ENCODE measurements at regions not wholly inside any gene's neighbourhood (a gene's known extent, or its start where the extent isn't known, plus 50 kb on each side); places are given as distances from the start of the nearest gene placed in this dataset.
"Not testable (repeated sequence)": the region's sequence is repeated elsewhere in the genome, so short reads cannot be mapped to it uniquely, and the experiment has no call there.

DNA sequence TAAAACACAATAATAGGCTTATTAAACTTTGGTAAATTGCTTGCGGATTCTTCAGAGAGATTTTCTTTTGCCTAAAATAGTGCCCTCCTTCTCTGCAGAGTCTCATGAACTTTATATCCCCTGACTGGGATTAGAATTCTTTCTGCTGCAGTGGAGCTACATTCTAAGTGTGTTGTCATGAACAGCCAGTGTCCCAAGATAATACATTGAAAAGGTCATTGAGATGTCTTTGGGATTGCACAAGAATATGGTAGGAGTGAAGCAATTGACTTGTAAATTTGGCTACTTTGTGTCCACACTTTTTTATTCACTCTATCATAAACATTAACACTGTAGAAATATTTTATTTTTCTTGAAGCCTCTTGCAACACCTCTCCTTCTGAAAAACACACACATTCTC, 604.5 kb downstream of the GABRG2 start:
- H3K4me3 ChIP-seq (ENCODE audit: low read length) = no peak overlapping the region
- TF ChIP-seq, protein P1, sequence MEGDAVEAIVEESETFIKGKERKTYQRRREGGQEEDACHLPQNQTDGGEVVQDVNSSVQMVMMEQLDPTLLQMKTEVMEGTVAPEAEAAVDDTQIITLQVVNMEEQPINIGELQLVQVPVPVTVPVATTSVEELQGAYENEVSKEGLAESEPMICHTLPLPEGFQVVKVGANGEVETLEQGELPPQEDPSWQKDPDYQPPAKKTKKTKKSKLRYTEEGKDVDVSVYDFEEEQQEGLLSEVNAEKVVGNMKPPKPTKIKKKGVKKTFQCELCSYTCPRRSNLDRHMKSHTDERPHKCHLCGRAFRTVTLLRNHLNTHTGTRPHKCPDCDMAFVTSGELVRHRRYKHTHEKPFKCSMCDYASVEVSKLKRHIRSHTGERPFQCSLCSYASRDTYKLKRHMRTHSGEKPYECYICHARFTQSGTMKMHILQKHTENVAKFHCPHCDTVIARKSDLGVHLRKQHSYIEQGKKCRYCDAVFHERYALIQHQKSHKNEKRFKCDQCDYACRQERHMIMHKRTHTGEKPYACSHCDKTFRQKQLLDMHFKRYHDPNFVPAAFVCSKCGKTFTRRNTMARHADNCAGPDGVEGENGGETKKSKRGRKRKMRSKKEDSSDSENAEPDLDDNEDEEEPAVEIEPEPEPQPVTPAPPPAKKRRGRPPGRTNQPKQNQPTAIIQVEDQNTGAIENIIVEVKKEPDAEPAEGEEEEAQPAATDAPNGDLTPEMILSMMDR (conservative IDR thresholded peaks at IDR 0.05; ENCODE audit: low read length) = no peak
- DNase-seq (ENCODE audit: low read depth) = no peak

DNA sequence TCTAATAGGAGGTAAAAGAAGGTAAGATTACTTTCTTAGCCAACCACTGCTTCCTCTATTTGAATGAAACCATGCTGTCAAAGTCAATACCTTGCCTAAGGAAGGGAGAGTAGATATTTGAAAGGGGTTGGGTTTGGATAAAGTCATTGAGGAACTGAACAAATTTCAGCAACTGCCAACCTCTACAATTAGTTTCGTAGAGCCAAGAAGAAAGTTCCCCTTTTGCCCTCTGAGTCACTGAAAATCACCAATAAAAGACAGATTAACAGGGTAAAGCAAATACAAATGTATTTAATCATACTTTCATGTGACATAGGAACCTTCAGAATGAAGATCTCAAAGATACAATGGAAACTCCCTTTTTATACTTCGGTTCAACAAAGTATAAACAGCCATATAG, 615.7 kb downstream of the GABRG2 start:
- no peak for DNase-seq (ENCODE audit: low read depth)
- no peak overlapping the region for H3K4me3 ChIP-seq (ENCODE audit: low read length)
- TF ChIP-seq, protein P1 (conservative IDR thresholded peaks at IDR 0.05; ENCODE audit: low read length) = no peak

DNA sequence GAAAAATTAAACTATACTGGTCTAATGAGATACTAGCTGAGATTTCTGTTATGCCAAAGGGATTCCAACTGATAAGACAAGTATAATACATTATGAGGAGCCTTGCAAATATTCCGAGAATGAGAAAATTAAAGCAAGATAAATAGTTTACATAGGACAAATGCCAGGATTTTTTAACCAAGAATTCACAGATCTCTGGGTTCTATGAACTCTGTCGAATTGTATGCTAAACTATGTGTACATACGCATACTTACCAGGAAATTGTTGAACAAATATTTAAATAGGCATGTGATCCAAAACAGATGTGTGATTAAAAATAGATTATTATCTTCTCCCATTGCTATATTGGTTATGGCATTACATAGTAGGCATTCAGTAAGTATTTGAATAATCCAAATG, 616.6 kb downstream of the GABRG2 start:
- H3K4me3 ChIP-seq (ENCODE audit: low read length) = no peak overlapping the region
- no peak for DNase-seq (ENCODE audit: low read depth)
- TF ChIP-seq, protein P1 (conservative IDR thresholded peaks at IDR 0.05; ENCODE audit: low read length) = no peak

DNA sequence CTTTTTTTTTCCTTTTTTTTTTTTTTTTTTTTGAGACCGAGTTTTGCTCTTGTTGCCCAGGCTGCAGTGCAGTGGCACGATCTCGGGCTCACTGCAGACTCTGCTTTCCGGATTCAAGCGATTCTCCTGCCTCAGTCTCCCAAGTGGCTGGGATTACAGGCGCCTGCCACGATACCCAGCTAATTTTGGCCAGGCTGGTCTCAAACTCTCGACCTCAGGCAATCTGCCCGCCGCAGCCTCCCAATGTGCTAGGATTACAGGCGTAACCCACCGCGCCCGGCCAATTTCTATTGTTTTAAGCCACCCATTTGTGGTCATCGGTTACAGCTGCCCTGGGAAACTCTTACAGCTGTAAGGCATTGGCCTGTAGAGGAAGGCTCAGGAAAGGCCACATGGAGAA, 617.7 kb downstream of the GABRG2 start:
- TF ChIP-seq, protein P1 (conservative IDR thresholded peaks at IDR 0.05; ENCODE audit: low read length) = no peak
- DNase-seq (ENCODE audit: low read depth) = no peak
- H3K4me3 ChIP-seq (ENCODE audit: low read length) = no peak overlapping the region

DNA sequence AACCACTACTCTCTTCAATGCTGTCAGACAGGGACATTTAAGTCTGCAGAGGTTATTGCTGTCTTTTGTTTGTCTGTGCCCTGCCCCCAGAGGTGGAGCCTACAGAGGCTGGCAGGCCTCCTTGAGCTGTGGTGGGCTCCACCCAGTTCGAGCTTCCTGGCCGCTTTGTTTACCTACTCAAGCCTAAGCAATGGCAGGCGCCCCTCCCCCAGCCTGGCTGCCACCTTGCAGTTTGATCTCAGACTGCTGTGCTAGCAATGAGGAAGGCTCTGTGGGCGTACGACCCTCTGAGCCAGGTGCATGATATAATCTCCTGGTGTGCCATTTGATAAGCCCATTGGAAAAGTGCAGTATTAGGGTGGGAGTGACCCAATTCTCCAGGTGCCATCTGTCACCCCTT, 628.7 kb downstream of the GABRG2 start:
- H3K4me3 ChIP-seq (ENCODE audit: low read length); DNase-seq (ENCODE audit: low read depth): not testable (repeated sequence)

DNA sequence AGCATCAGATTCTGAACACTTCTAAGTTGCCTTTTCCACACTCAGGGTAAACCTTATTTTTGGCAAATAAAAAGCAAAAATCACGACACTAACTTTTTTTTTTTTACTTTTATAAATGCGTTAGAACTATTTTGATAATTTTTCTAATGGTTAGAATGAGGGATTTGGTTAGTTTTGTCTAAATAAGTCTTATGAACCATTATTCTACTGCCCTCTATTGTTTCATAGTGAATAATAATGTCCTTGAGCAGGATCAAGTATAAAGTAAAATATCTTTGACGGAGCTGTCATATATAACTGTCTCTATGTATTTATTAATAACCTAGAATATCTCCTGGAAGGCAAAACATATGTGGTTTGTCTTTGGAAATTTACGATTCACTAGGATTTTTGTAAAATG, 631.8 kb downstream of the GABRG2 start:
- TF ChIP-seq, protein P1 (conservative IDR thresholded peaks at IDR 0.05; ENCODE audit: low read length) = no peak
- DNase-seq (ENCODE audit: low read depth) = no peak
- no peak overlapping the region for H3K4me3 ChIP-seq (ENCODE audit: low read length)

DNA sequence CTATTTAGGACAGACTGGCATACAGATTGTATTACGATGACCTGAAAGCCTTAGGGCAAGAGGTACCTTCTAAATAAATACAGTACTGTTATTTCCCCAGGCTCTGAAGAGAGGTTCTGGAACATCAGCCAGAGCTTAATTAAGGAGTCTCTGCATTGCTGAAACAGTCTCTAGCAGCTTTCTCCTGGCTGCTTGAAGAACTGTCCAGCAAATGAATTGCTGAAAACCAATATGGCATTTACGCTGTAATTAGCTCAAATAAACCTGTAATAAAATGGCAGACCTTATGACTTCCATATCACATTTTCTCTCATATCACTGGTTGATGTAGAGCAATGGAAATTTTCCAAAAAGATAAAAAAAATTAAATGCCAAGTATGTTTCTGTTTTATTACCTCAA, 636.3 kb downstream of the GABRG2 start:
- TF ChIP-seq, protein P1 (conservative IDR thresholded peaks at IDR 0.05; ENCODE audit: low read length) = no peak
- no peak for DNase-seq (ENCODE audit: low read depth)

DNA sequence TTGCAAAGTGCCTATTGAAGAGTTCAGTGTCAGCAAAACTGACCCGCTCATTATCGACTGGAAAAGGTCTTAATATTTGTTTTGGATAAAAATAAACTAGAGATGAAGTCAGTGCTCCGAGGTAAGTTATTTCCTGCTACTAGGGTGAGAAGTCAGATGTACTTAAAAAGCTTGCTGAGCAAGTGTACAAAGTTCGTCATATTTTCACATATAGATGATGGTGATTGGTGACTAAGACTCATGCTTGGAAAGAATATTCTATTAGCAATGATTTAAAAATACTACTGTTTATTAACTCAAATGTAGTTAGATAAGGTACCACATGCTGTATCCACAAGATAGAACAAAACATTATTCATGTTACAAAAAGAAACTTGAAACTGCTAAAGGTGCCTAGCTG, 643.7 kb downstream of the GABRG2 start:
- DNase-seq (ENCODE audit: low read depth) = no peak
- TF ChIP-seq, protein P1 (conservative IDR thresholded peaks at IDR 0.05; ENCODE audit: low read length) = no peak
- H3K4me3 ChIP-seq (ENCODE audit: low read length) = no peak overlapping the region

More for the DNA sequence above, 636.3 kb downstream of the GABRG2 start:
- no peak overlapping the region for H3K4me3 ChIP-seq (ENCODE audit: low read length)

All from AG10803 (cell line).